SHP77 treated with DMSO at 0.1 percent for 48 hours (cell line): ENCODE measurements at regions not wholly inside any gene's neighbourhood (a gene's known extent, or its start where the extent isn't known, plus 50 kb on each side); places are given as distances from the start of the nearest gene placed in this dataset.

Source experiments
- DNase-seq: peaks from one replicate; lab custom pipeline; 2025; lab: John Stamatoyannopoulos, UW

DNA sequence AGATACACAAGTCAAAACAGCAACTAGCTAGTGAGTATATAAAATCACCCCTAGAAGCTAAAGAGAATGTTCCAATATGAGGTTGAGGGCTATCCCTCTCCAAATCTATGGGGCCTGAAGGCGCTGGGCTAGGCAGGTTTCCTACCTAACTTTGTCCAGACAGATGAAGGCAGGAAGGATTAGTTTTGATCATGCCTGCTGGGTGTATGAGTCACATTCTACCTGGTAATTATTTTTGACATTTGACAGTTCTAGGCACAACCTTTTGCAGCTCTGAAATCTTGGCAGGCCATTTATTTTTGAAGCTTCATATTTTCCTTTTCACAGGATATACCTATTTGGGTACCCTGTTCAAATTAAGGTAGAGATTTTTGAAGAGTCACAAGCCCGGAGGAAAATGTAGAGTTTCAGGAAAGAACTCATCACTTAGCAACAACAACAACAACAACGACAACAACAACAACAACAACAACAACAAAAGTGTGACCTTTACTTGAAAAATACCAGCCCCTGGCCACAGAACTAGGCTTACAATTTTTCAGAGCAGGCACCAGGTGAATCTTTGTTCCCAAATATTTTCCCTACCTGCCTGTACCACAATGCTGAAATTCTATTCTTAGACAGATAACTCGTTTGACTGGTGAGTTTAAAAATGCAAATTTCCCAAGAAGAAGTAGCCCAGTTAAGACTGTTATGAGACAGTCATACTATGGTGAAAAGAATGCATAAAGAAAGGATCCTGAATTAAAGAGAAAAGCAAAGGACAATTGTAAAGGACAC, 175.5 kb upstream of the TUT7 start:
- DNase-seq = no peak

- no peak for DNase-seq
Measured at GRCh38 chr9:86526021-86526420, 171.8 kb upstream of the TUT7 start.

DNA sequence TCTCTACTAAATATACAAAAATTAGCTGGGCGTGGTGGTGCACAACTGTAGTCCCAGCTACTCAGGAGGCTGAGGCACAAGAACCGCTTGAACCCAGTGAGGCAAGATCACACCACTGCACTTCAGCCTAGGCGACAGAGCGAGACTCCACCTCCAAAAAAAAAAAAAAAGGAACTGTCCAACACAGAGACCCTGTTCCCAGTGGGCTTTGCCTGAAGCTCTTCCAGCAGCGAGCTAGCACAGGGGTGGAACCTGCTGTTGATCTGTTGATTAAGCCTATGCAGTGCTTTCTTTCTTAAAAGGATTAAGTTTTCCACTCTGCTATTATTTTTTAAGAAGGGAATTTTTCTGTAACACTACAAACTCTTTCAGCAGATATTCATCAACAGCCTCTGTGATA, 171.0 kb upstream of the TUT7 start:
- DNase-seq = no peak

- no peak for DNase-seq
Measured at GRCh38 chr9:86521977-86522376, 167.8 kb upstream of the TUT7 start.

DNA sequence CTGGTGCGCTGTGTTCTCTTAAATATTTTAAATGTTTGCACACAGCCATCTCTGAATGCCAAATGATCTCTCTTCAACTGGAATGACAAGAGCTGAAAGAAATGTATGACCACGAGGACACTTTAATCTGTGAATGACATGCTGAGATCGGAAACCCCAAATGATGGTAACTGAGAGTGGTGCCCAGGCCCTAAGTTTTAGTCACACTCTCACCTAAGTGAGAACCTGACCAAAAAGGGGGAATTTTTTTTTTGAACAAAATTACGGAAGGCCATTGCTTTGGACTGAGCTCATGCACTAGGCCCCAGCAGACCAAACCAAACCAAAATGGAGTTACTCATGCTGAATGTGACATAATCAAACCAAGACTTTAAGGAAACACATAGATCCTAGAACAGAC, 167.1 kb upstream of the TUT7 start:
- DNase-seq = no peak

DNA sequence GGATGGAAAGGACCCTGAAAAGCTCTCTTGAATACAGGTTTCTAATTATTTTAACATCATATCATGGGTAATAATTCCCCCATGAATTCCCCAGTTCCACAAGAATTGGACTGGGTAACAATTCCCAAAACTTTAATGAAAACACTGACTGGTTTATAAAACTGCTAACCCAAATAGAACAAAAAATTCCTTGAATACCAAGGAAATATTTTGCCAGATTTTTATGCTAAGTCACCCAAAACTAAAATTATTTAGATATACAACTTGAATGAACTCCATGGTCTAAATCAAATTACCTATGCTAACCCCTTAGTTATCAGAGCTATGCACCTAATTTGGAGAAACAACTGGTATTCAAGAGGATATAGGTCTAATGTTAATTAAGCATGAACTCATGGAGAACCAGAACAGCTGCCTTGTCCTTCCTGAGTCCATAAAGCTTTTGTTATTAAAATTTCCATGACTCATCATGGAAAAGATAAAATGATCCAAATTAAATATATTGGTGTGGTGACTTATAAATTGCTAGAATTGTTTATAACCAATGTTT, 164.9 kb upstream of the TUT7 start:
- DNase-seq = no peak

- no peak for DNase-seq
Measured at GRCh38 chr9:86517475-86517874, 163.3 kb upstream of the TUT7 start.

DNA sequence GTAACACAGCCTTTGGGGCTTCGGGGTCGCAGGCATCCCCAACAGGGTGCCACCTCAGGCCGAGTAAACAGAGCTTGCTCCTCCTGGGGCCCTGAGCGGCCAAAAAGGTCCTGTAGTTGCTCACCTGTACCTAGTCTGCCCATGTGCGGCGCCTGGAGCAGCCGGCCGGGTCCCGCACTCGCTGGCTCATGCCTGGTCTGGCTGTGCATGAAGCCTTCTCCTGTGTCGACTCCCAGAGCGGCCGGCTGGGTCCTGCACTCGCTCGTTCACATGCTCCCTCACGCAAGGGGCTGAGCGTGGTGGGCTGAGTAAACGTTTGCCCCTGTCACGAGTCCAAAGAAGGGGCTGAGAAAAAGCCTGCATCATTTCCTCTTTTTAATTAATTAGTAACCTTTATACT, 162.4 kb upstream of the TUT7 start:
- DNase-seq = no peak

GRCh38 chr9:86515221-86515620, 161.0 kb upstream of the TUT7 start:
- DNase-seq = no peak

DNA sequence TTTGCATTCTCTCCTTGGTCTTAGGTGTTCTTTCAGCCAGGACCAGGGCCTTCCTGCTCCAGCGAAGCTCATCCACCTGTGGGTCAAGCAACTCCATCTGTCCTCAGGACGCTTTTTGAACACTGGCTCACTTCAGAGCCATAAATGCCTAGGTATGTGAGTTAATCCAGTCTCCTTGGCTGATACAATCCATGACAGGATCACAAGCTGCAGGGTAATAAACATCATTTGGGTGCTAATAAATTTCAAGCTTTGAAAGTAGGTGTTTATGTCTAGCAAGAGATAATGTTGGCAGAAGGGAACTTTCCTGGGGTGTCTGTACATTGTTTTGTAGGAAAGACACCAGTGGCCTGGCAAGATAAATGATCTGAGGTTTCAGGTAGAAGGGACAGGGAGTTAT, 159.2 kb upstream of the TUT7 start:
- no peak for DNase-seq

GRCh38 chr9:86512929-86513328, 158.7 kb upstream of the TUT7 start:
- DNase-seq = no peak

- DNase-seq = no peak
Measured at GRCh38 chr9:86511614-86512360, 157.6 kb upstream of the TUT7 start.

DNA sequence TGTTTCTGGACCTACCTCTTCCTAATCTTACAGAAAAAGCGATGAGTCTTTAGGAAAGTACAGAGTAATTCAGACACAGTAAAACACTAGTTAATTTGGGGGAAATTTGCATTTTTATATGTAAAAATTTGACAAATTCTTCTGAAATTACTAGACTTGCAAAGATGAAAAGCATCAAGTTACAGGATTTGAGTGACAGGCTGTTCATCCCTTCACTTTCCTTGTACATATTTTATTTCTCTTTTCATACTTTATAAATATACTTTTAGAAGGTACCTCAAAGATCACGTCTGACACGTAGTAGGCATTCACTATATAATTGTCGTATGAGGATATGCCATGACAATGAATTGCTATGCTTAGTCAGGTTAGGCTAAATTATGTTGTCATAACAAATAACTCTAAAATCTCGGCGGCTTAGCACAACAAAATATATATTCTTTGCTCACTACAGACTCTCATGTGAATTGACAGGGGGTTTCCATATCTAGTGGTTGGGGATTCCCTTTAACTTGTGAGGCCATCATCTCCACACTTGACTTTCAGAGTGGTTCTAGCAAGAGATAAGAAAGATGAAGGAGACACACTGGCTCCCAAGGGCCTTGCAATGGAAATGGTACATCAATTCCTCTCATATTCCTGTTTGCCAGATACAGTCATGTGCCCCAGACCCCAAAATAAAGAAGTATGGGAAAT, 154.1 kb upstream of the TUT7 start:
- no peak for DNase-seq

DNA sequence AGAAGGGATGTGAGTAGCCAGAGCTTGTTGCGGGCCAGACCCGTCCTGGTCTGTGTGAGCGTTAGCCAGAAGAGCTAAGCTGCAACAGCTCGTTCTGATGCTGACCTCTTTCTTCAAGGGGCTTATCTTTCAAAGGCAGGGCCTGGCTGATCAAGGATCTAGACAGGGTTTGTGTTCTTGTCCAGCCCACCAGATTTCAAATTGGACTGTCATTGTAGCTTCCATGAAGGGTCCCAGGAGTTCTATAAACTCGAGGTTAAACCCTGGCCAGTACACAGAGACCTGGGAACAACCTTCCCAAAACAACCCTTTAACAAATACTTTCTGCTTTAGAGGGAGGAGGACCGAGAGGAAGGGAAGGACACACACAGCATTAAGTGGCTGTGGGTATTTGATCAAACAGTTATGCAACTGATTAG, 153.0 kb upstream of the TUT7 start:
- DNase-seq = no peak

DNA sequence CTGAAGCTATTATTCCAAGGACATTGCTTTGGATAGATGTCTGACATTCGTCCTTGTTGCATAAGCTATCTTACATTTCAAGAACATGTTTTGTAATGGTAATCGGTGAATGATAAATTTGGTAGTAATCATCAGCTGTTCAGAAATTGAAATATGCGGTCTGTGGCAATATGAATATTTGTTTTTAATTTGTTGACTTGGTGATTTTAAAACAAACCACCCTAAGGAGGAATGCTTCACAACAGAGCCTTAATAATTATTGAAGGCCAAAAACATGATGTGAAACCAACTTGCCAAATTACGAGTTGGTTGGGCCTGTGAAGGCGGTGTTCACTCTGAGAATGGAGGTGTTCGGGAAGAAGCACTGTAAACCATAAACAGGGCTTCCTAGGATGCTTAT, 149.7 kb upstream of the TUT7 start:
- DNase-seq = no peak

DNA sequence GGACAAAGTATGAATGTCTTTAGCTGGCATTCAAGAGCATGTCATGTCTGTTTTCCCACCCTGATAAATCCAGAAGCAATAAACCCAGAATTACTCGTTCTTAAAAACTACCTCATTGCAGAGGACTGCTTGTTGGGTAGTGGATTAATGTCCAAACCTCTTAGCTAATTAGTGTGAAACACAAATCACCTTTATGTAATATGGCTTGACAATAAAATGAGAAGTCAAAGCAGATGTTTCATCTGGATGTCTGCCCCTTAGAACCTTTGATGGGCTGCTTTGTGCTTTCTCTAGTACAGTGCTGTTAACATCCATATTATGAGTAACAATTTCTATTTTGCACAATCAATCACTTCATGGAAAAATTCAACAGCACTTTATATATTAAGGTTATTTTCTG, 149.1 kb upstream of the TUT7 start:
- DNase-seq = no peak

DNA sequence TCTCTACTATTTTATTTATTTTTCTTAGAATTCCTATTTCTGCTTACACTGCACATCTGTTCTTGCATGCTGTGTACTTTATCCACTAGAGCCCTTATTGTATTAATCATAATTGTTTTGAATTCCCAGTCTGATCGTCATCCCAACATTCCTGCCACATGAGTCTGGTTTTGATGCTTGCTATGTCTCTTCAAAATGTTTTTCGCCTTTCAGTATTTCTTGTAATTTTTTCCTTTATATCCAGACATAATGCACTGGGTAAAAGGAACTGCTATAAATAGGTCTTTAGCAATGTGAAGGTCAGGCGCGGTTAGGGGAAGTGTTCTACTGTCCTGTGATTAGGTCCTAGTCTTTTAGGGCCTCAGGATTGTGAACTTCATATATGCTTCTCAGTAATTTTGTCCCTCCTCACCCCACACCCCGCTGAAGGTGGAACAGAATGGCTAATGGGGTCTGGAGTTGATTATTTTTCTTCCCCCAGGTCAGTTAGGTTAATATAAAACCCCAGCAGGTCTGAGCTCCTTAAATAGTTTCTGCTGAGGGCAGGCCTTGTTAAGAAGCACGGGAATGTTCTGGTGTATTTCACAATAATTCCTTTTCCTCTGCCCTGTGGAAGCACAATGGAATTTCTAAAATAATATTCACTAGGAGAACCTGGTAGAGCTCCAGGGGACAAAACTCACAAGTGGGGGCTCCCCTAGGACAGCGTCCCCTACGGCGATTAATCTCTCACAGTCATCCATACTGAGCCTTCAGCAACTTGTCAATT, 146.6 kb upstream of the TUT7 start:
- no peak for DNase-seq

GRCh38 chr9:86500031-86500430, 145.8 kb upstream of the TUT7 start:
- no peak for DNase-seq

GRCh38 chr9:86494644-86495111, 140.5 kb upstream of the TUT7 start:
- no peak for DNase-seq

DNA sequence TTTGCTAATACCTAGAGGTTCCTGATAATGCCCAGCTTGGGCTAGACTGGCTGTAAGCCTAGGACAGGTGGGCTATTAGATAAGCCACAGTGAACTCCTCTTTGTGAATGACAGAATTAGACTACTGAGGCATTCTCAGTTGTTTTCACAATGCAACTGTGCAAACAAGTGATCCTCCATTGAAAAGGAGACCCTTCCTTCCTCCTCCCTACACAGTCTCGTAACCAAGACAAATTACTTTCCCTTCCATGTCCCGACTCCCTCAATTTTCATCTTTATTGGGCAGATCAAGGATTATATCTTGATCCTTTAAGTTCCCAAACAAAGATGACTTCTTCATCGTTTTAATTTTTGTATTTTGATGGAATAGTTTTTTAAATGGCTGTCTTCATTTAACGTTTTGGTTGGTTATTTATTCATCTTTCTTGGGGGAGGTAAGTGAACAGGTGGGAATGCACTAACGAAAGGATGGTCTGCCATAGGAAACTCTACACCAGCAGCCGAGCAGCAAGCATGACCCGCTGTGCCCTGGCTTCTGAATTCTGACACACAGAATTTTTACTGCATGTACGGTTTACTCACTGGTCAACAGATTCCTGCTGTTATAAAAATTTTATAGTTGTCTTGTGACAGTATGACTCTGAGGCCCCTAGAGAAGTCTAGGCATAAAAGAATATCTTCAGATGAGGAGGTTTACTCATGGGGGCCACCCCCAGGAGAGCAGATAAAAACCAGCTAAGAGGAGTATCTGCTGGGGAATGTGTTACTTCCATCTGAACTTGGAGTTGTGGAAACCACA, 137.5 kb upstream of the TUT7 start:
- DNase-seq = no peak

DNA sequence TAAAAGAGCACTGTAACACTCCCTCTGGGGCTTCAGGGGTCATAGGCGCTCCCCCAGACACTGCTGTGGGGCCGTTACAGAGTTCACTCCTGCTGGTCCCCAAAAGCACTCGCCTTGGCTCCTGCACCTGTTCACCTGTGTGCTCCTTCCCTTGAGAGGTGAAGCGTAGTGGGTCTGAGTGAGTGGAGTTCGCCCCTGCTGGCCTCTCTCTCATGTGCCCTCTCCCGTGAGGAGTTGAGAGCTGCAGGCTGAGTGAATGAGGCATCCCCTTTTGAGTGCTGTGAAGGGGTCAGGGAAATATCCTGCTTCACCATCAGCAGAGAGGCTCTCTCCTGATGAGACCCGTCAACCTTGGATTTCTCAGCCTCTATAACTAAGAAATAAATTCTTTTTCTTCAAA, 134.6 kb upstream of the TUT7 start:
- no peak for DNase-seq
